SK-N-SH (cell line): ENCODE measurements at regions not wholly inside any gene's neighbourhood (a gene's known extent, or its start where the extent isn't known, plus 50 kb on each side); places are given as distances from the start of the nearest gene placed in this dataset.

Experiments used
- CTCF ChIA-PET: fragments of 300-600, 350-600 bp; formaldehyde crosslinking; extraction: SDS; loops from one replicate; lab custom pipeline; 2021; lab: Yijun Ruan, JAX
- POLR2A ChIA-PET: fragments of 350-600 bp; sonication (Branson Sonifier 250); formaldehyde crosslinking; extraction: SDS; loops from one replicate; lab custom pipeline; 2020; ENCODE audit warnings: antibody characterized with exemption, inconsistent platforms; lab: Yijun Ruan, JAX
- DNase-seq: peaks from one replicate; pipeline ENCODE4 v3.0.0; 2012
- H2AFZ ChIP-seq: fragments of 200-600 bp; sonication (generic); 2 replicates; pipeline ENCODE4 v1.8.1; 2016; ENCODE audit warnings: antibody characterized with exemption, mild to moderate bottlenecking, low read depth
- H3F3A ChIP-seq: fragments of 200-600 bp; sonication (generic); replicated peaks from 2 replicates; pipeline ENCODE3; 2016; ENCODE audit warnings: antibody characterized with exemption, mild to moderate bottlenecking; ENCODE audit not compliant: insufficient read depth
- H3K27ac ChIP-seq, 2 experiments: fragments of 200-500 bp in 1 of 2; fragments of 200-600 bp in 1 of 2; sonication (Bioruptor generic) in 1 of 2; sonication (generic), shearing (Covaris generic) in 1 of 2; 2 replicates each; pipeline versions ENCODE4 v1.5.1 to v1.6.1; 2014 to 2016; ENCODE audit warnings: low read depth in 2 of 2, inconsistent platforms in 1 of 2, low read length in 1 of 2, mild to moderate bottlenecking in 1 of 2, mixed read lengths in 1 of 2
- H3K27me3 ChIP-seq: fragments of 200-600 bp; sonication (generic), shearing (Covaris generic); 2 replicates; pipeline ENCODE4 v1.6.1; 2016; ENCODE audit warnings: mixed run types; ENCODE audit not compliant: insufficient read depth
- H3K36me3 ChIP-seq, 2 experiments: fragments of 200-500 bp in 1 of 2; fragments of 200-600 bp in 1 of 2; sonication (Bioruptor generic) in 1 of 2; sonication (generic) in 1 of 2; replicated peaks in 1 of 2; 2 replicates each; pipeline versions ENCODE3 to v1.5.1; 2014 to 2016; ENCODE audit warnings: low read length in 1 of 2, mild to moderate bottlenecking in 1 of 2; ENCODE audit not compliant: insufficient read depth in 2 of 2, control insufficient read depth in 1 of 2
- H3K4me1 ChIP-seq, 2 experiments: fragments of 200-500 bp in 1 of 2; fragments of 200-600 bp in 1 of 2; sonication (Bioruptor generic) in 1 of 2; sonication (generic), shearing (Covaris generic) in 1 of 2; 2 replicates each; pipeline versions ENCODE4 v1.5.1 to v1.6.1; 2014 to 2016; ENCODE audit warnings: low read depth in 1 of 2, low read length in 1 of 2, mixed run types in 1 of 2; ENCODE audit not compliant: insufficient read depth in 2 of 2, control insufficient read depth in 1 of 2
- H3K4me2 ChIP-seq: fragments of 200-600 bp; sonication (generic), shearing (Covaris generic); 2 replicates; pipeline ENCODE4 v1.6.1; 2017; ENCODE audit warnings: mixed run types
- H3K4me3 ChIP-seq, 2 experiments: fragments of 200-500 bp in 1 of 2; fragments of 200-600 bp in 1 of 2; sonication (Bioruptor generic) in 1 of 2; sonication (generic), shearing (Covaris generic) in 1 of 2; 2 replicates each; pipeline versions ENCODE4 v1.5.1 to v1.8.1; 2014 to 2016; ENCODE audit warnings: low read depth in 2 of 2, inconsistent platforms in 1 of 2, low read length in 1 of 2, mild to moderate bottlenecking in 1 of 2, mixed read lengths in 1 of 2, moderate library complexity in 1 of 2
- H3K79me2 ChIP-seq: fragments of 200-600 bp; sonication (generic); 2 replicates; pipeline ENCODE4 v1.8.1; 2017; ENCODE audit warnings: mild to moderate bottlenecking; ENCODE audit not compliant: insufficient read depth
- H3K9ac ChIP-seq: fragments of 200-600 bp; sonication (generic); 2 replicates; pipeline ENCODE4 v1.6.1; 2017; ENCODE audit warnings: mixed run types
- H3K9me2 ChIP-seq: fragments of 200-600 bp; sonication (generic); 2 replicates; pipeline ENCODE4 v1.6.1; 2017; ENCODE audit warnings: mixed run types
- H3K9me3 ChIP-seq: fragments of 200-600 bp; sonication (generic); 2 replicates; pipeline ENCODE4 v1.6.1; 2017; ENCODE audit warnings: mixed run types, mild to moderate bottlenecking, moderate library complexity
- H4K20me1 ChIP-seq: fragments of 200-600 bp; sonication (generic); 2 replicates; pipeline ENCODE4 v1.6.1; 2017; ENCODE audit warnings: mild to moderate bottlenecking, mixed run types; ENCODE audit not compliant: insufficient read depth
- CTCF ChIP-seq: fragments of 200-600 bp; sonication (generic); IDR thresholded peaks from 2 replicates; pipeline ENCODE4 v1.6.1; 2017; ENCODE audit warnings: antibody characterized with exemption, mild to moderate bottlenecking, moderate library complexity
- FOXM1 ChIP-seq: IDR thresholded peaks from 2 replicates; pipeline ENCODE4 v1.4.0; 2012; ENCODE audit warnings: low read depth, mild to moderate bottlenecking
- GABPA ChIP-seq: IDR thresholded peaks from 2 replicates; pipeline ENCODE4 v1.4.0; 2012; ENCODE audit warnings: low read depth, mild to moderate bottlenecking
- MEF2A ChIP-seq: IDR thresholded peaks from 2 replicates; pipeline ENCODE4 v1.4.0; 2012; ENCODE audit warnings: low read depth, borderline replicate concordance
- NFIC ChIP-seq: IDR thresholded peaks from 2 replicates; pipeline ENCODE4 v1.4.0; 2012; ENCODE audit warnings: borderline replicate concordance
- TAF1 ChIP-seq: IDR thresholded peaks from 2 replicates; pipeline ENCODE4 v1.6.1; 2012; ENCODE audit warnings: low read depth, mild to moderate bottlenecking, low read length, moderate library complexity, borderline replicate concordance
- TCF12 ChIP-seq: IDR thresholded peaks from 2 replicates; pipeline ENCODE4 v1.4.0; 2012
- TEAD4 ChIP-seq: IDR thresholded peaks from 2 replicates; pipeline ENCODE4 v1.4.0; 2012; ENCODE audit warnings: mild to moderate bottlenecking, borderline replicate concordance; ENCODE audit not compliant: insufficient read depth
- YY1 ChIP-seq: IDR thresholded peaks from 2 replicates; pipeline ENCODE4 v1.4.0; 2012; ENCODE audit warnings: low read depth, mild to moderate bottlenecking
- TF ChIP-seq, protein P1 (sequence below): IDR thresholded peaks from 2 replicates; pipeline ENCODE4 v1.6.1; 2012; ENCODE audit warnings: mild to moderate bottlenecking, low read depth, low read length, moderate library complexity
- TF ChIP-seq, protein P2 (sequence below): fragments of 150-350 bp; IDR thresholded peaks from 2 replicates; pipeline ENCODE4 v1.6.1; 2017; ENCODE audit warnings: antibody characterized with exemption, low read length, low read depth, borderline replicate concordance

DNA sequence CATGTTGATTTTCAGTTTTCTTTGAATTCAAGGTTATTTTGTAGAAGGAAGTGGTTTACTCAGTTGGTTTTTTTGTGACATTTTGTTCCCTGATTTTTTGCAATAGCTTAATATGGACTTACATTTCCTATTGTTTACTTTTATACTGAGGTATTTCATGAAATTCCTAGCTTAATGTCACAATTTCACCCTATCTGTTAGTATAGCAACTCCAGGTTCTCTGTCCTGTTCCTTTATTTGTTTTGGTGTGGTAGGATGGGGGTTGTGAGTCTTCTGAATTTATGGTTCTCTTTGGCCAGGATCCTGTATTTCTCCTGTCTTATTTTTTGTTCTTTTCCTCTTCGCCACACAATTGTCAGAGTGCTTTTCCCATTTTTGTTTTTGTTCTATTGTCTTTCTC is 523.4 kb upstream of the ARRDC3 start (continued):
- TF ChIP-seq, protein P1, sequence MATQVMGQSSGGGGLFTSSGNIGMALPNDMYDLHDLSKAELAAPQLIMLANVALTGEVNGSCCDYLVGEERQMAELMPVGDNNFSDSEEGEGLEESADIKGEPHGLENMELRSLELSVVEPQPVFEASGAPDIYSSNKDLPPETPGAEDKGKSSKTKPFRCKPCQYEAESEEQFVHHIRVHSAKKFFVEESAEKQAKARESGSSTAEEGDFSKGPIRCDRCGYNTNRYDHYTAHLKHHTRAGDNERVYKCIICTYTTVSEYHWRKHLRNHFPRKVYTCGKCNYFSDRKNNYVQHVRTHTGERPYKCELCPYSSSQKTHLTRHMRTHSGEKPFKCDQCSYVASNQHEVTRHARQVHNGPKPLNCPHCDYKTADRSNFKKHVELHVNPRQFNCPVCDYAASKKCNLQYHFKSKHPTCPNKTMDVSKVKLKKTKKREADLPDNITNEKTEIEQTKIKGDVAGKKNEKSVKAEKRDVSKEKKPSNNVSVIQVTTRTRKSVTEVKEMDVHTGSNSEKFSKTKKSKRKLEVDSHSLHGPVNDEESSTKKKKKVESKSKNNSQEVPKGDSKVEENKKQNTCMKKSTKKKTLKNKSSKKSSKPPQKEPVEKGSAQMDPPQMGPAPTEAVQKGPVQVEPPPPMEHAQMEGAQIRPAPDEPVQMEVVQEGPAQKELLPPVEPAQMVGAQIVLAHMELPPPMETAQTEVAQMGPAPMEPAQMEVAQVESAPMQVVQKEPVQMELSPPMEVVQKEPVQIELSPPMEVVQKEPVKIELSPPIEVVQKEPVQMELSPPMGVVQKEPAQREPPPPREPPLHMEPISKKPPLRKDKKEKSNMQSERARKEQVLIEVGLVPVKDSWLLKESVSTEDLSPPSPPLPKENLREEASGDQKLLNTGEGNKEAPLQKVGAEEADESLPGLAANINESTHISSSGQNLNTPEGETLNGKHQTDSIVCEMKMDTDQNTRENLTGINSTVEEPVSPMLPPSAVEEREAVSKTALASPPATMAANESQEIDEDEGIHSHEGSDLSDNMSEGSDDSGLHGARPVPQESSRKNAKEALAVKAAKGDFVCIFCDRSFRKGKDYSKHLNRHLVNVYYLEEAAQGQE: no peak
- TF ChIP-seq FOXM1: no peak
- TF ChIP-seq, protein P2, sequence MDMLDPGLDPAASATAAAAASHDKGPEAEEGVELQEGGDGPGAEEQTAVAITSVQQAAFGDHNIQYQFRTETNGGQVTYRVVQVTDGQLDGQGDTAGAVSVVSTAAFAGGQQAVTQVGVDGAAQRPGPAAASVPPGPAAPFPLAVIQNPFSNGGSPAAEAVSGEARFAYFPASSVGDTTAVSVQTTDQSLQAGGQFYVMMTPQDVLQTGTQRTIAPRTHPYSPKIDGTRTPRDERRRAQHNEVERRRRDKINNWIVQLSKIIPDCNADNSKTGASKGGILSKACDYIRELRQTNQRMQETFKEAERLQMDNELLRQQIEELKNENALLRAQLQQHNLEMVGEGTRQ: no peak
- TF ChIP-seq GABPA: no peak
- TF ChIP-seq MEF2A: no peak
- TF ChIP-seq TAF1: no peak
- no peak for TF ChIP-seq NFIC
- TF ChIP-seq TCF12: no peak
- TF ChIP-seq YY1: no peak
- no peak for TF ChIP-seq CTCF
- no peak for TF ChIP-seq TEAD4
- TF ChIP-seq, all 33 proteins: peak for 0

- no peaks in the 10 kb centered on the region for H3K36me3 ChIP-seq
- no peak overlapping the region for H3K9ac ChIP-seq
- H3F3A ChIP-seq: no peaks in the 10 kb centered on the region
- no peaks in the 10 kb centered on the region for H3K9me2 ChIP-seq
- H3K9me3 ChIP-seq: 0 out of 2 replicates have a peak, but pooled peaks cover 4% of the 10 kb centered on the region
- H2AFZ ChIP-seq: no peak overlapping the region
- H3K4me1 ChIP-seq: no peaks in the 10 kb centered on the region
- H3K4me2 ChIP-seq: no peak overlapping the region
- DNase-seq: no peak
- TF ChIP-seq FOXM1: no peak
- ChIA-PET POLR2A (no interaction called here), CTCF (no interaction called here)
- no peaks in the 10 kb centered on the region for H3K79me2 ChIP-seq
- H3K27me3 ChIP-seq: no peaks in the 10 kb centered on the region
- no peak overlapping the region for H3K4me3 ChIP-seq
- no peak overlapping the region for H3K27ac ChIP-seq
- H4K20me1 ChIP-seq: no peaks in the 10 kb centered on the region
Observed at GRCh38 chr5:91906027-91906426, 522.9 kb upstream of the ARRDC3 start.
